Natural killer cell (primary cell): ENCODE measurements at regions not wholly inside any gene's neighbourhood (a gene's known extent, or its start where the extent isn't known, plus 50 kb on each side); places are given as distances from the start of the nearest gene placed in this dataset.

ENCODE experiments used
- ATAC-seq, 3 donors: fragments of 150-1000 bp in 2 of 3; fragments of 200-7000 bp in 1 of 3; cut with Tn5 transposase; 1 replicate in 1 of 3; 2 replicates in 2 of 3; pipeline ENCODE4 v1.10.0; 2021; ENCODE audit warnings: mild to moderate bottlenecking in 2 of 3, moderate library complexity in 2 of 3
- DNase-seq, 2 donors: peaks; one replicate each; pipeline versions ENCODE4 v3.0.0 to v3.0.0-alpha.2; 2013 to 2021; ENCODE audit warnings: mixed read lengths in 1 of 2
- H3K27ac ChIP-seq: one replicate; pipeline ENCODE4 v1.5.1; 2013; ENCODE audit warnings: mild to moderate bottlenecking, low read length
- H3K27me3 ChIP-seq: one replicate; pipeline ENCODE4 v1.6.1; 2013; ENCODE audit warnings: low read length; ENCODE audit not compliant: control insufficient read depth, insufficient read depth
- H3K36me3 ChIP-seq: one replicate; pipeline ENCODE4 v1.6.1; 2013; ENCODE audit warnings: low read length; ENCODE audit not compliant: control insufficient read depth, insufficient read depth
- H3K4me1 ChIP-seq: one replicate; pipeline ENCODE4 v1.6.1; 2013; ENCODE audit warnings: low read length; ENCODE audit not compliant: control insufficient read depth, insufficient read depth
- H3K4me3 ChIP-seq: one replicate; pipeline ENCODE4 v1.5.1; 2013; ENCODE audit warnings: low read length
- H3K9me3 ChIP-seq: one replicate; pipeline ENCODE4 v1.6.1; 2013; ENCODE audit warnings: low read length; ENCODE audit not compliant: control insufficient read depth, insufficient read depth
- H3K27ac Mint-ChIP-seq, 2 donors: one replicate each; pipeline ENCODE4 v1.8.0; 2022; ENCODE audit warnings: mild to moderate bottlenecking in 2 of 2, mixed read lengths in 2 of 2, moderate library complexity in 1 of 2
- H3K27me3 Mint-ChIP-seq, 2 donors: one replicate each; pipeline ENCODE4 v1.8.0; 2022; ENCODE audit warnings: low read depth in 2 of 2, mixed read lengths in 2 of 2
- H3K36me3 Mint-ChIP-seq: one replicate; pipeline ENCODE4 v1.8.0; 2022; ENCODE audit warnings: mixed read lengths
- H3K4me1 Mint-ChIP-seq, 2 donors: one replicate each; pipeline ENCODE4 v1.8.0; 2022; ENCODE audit warnings: mixed read lengths in 2 of 2
- H3K4me3 Mint-ChIP-seq: one replicate; pipeline ENCODE4 v1.8.0; 2022; ENCODE audit warnings: mild to moderate bottlenecking, moderate library complexity, mixed read lengths
- H3K9me3 Mint-ChIP-seq, 2 donors: one replicate each; pipeline ENCODE4 v1.8.0; 2022; ENCODE audit warnings: mixed read lengths in 2 of 2
- WGBS: methylation state at CpG from one replicate; pipeline ENCODE4 v1.1.7; 2013; ENCODE audit warnings: missing lambda C conversion rate; ENCODE audit not compliant: insufficient coverage; 5-methylcytosine and 5-hydroxymethylcytosine counted together
- intact Hi-C: fragments of 100-400 bp; cut with micrococcal nuclease; formaldehyde crosslinking; loops from one replicate; pipeline ENCODE4 v1.14.2; 2022
- TF ChIP-seq, protein P1 (sequence below): fragments of 200-600 bp; IDR thresholded peaks from one replicate; pipeline ENCODE4 v1.8.0; 2022; ENCODE audit warnings: antibody characterized with exemption

DNA sequence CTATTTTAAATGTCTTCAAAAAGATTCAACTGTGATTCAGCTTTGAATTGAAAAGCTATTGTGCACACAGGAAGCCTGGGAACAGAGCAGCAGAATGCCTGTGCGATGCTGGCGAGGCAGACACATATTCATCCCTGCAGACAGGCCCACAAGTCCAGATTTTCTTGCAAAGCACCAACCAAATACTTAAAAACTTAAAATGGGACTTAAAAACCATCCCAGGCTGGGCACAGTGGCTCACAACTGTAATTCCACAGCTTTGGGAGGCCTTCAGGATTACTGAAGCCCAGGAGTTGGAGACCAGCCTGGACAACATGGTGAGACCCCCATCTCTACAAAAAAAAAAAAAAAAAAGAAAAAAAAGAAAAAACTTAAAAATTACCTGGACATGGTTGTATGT, 122.6 kb upstream of the SERPIND1 start:
- no peaks in the 10 kb centered on the region for H3K27me3 ChIP-seq
- 83% methylated on average over 2 of the region's 2 CpGs for WGBS

DNA sequence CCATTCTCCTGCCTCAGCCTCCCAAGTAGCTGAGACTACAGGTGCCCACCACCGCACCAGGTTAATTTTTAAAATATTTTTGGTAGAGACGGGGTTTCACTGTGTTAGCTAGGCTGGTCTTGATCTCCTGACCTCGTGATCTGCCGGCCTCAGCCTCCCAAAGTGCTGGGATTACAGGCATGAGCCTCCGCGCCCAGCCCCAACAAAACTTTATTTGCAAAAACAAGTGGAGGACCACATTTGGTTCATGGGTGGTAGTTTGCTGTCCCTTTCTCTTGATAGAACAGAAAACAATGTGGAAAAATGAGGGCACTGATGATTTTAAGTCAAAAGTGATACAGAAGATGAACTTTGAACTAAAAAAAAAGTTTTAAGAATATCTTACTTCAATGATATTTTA, 121.8 kb upstream of the SERPIND1 start:
- Histone ChIP-seq H3K27ac (no peak overlapping the region), H3K4me3 (no peak overlapping the region), H3K9me3 (no peaks in the 10 kb centered on the region), H3K36me3 (no peaks in the 10 kb centered on the region), H3K4me1 (no peaks in the 10 kb centered on the region), H3K27me3 (no peaks in the 10 kb centered on the region)
- no peak for DNase-seq
- ATAC-seq, result no peak
- peaks cover under 1 to 11% of the 10 kb centered on the region in 2 donors for H3K4me1 Mint-ChIP-seq
- no peaks in the 10 kb centered on the region for H3K36me3 Mint-ChIP-seq
- H3K4me3 Mint-ChIP-seq, result no peak overlapping the region
- H3K27me3 Mint-ChIP-seq, result peaks cover under 1 to 7% of the 10 kb centered on the region in 2 donors
- WGBS, result 93% methylated on average over 6 of the region's 6 CpGs
- H3K9me3 Mint-ChIP-seq, result no peaks in the 10 kb centered on the region
- no peak overlapping the region for H3K27ac Mint-ChIP-seq
- intact Hi-C loops, result no loop called here
- TF ChIP-seq, protein P1, sequence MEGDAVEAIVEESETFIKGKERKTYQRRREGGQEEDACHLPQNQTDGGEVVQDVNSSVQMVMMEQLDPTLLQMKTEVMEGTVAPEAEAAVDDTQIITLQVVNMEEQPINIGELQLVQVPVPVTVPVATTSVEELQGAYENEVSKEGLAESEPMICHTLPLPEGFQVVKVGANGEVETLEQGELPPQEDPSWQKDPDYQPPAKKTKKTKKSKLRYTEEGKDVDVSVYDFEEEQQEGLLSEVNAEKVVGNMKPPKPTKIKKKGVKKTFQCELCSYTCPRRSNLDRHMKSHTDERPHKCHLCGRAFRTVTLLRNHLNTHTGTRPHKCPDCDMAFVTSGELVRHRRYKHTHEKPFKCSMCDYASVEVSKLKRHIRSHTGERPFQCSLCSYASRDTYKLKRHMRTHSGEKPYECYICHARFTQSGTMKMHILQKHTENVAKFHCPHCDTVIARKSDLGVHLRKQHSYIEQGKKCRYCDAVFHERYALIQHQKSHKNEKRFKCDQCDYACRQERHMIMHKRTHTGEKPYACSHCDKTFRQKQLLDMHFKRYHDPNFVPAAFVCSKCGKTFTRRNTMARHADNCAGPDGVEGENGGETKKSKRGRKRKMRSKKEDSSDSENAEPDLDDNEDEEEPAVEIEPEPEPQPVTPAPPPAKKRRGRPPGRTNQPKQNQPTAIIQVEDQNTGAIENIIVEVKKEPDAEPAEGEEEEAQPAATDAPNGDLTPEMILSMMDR, result no peak

More for the DNA sequence above, 122.6 kb upstream of the SERPIND1 start:
- H3K4me3 ChIP-seq, result no peak overlapping the region
- no peaks in the 10 kb centered on the region for H3K27me3 Mint-ChIP-seq
- H3K4me3 Mint-ChIP-seq, result no peak overlapping the region
- no peaks in the 10 kb centered on the region for H3K9me3 Mint-ChIP-seq
- intact Hi-C loops, result no loop called here
- no peaks in the 10 kb centered on the region for H3K4me1 ChIP-seq
- DNase-seq, result no peak
- H3K4me1 Mint-ChIP-seq, result peaks cover 0 to 11% of the 10 kb centered on the region in 2 donors
- TF ChIP-seq, protein P1, result no peak
- ATAC-seq, result no peak
- no peak overlapping the region for H3K27ac ChIP-seq
- H3K36me3 ChIP-seq, result no peaks in the 10 kb centered on the region
- no peaks in the 10 kb centered on the region for H3K36me3 Mint-ChIP-seq
- H3K9me3 ChIP-seq, result no peaks in the 10 kb centered on the region
- no peak overlapping the region for H3K27ac Mint-ChIP-seq

DNA sequence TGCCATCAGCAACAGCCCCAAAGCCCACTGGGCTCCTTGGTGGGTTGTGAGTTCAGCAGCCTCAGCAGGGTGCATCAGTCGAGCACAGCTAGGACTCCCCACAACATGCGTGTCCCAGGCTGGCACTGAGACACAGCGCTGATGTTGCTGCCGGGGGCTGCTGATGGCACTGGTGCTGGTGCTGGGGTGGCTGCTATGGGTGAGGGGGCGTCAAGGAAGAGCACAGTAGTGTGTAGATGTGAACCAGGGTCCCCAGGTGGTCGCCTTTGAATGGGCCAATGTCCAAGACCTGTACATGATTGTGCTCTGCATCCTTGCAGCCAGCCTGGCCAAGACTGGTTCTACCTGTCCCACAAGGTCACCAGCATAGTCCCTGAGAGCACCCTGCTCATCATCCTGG, 121.3 kb upstream of the SERPIND1 start:
- H3K27ac ChIP-seq, result no peak overlapping the region
- H3K4me3 Mint-ChIP-seq, result no peak overlapping the region
- no peaks in the 10 kb centered on the region for H3K9me3 ChIP-seq
- H3K4me1 ChIP-seq, result no peaks in the 10 kb centered on the region
- DNase-seq (no peak), ATAC-seq (no peak)
- H3K4me3 ChIP-seq, result no peak overlapping the region
- H3K27ac Mint-ChIP-seq, result no peak overlapping the region
- H3K9me3 Mint-ChIP-seq, result no peaks in the 10 kb centered on the region
- no peaks in the 10 kb centered on the region for H3K36me3 ChIP-seq
- intact Hi-C loops, result no loop called here
- H3K27me3 Mint-ChIP-seq, result peaks cover 4 to 12% of the 10 kb centered on the region in 2 donors
- H3K27me3 ChIP-seq, result no peaks in the 10 kb centered on the region
- 84% methylated on average over 6 of the region's 6 CpGs for WGBS
- TF ChIP-seq, protein P1, result no peak
- H3K36me3 Mint-ChIP-seq, result no peaks in the 10 kb centered on the region
- peaks cover 5 to 11% of the 10 kb centered on the region in 2 donors for H3K4me1 Mint-ChIP-seq

DNA sequence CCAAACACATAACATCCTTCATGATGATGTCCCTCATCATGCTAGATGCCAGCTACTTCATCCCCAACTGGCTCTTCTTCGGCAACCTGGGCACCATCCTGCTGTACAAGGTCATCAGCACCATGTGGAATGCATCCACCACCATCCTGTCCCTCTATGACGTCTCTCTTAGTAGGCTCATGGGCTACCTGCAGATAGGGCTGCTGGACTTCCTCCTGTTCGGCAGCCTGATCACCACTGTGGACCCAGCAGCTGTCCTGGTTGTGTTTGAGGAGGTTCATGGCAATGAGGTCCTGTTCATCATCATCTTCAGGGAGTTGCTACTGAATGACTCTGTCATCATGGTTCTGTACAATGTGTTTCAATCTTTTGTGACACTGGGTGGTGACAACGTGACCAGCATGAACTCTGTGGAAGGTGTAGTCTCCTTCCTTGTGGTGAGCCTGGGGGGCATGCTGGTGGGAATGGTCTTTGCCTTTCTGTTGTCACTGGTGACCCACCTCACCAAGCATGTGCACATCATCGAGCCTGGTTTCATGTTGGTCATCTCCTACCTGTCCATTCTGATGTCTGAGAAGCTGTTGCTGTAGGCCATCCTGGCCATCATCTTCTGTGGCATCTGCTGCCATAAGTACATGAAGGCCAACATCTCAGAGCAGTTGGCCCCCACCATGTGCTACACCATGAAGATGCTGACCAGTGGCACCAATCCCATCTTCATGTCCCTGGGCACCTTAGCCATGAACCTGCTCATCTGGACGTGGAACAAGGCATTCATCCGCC, 120.7 kb upstream of the SERPIND1 start:
- H3K9me3 Mint-ChIP-seq, result no peaks in the 10 kb centered on the region
- H3K36me3 Mint-ChIP-seq, result no peaks in the 10 kb centered on the region
- H3K9me3 ChIP-seq, result no peaks in the 10 kb centered on the region
- no peak overlapping the region for H3K4me3 ChIP-seq
- TF ChIP-seq, protein P1, result no peak
- no peak overlapping the region for H3K4me3 Mint-ChIP-seq
- no peaks in the 10 kb centered on the region for H3K4me1 ChIP-seq
- H3K27me3 ChIP-seq, result no peaks in the 10 kb centered on the region
- no peak overlapping the region for H3K27ac Mint-ChIP-seq
- H3K27ac ChIP-seq, result no peak overlapping the region
- ATAC-seq, result no peak
- peaks cover 8 to 9% of the 10 kb centered on the region in 2 donors for H3K4me1 Mint-ChIP-seq
- WGBS, result 86% methylated on average over 7 of the region's 7 CpGs
- intact Hi-C loops, result no loop called here
- DNase-seq, result peak in 1 of 2 donors; percentile 10
- H3K36me3 ChIP-seq, result no peaks in the 10 kb centered on the region
- peaks cover 4 to 14% of the 10 kb centered on the region in 2 donors for H3K27me3 Mint-ChIP-seq
